Ectodermal cell (in vitro differentiated cells): ENCODE measurements at regions not wholly inside any gene's neighbourhood (a gene's known extent, or its start where the extent isn't known, plus 50 kb on each side); places are given as distances from the start of the nearest gene placed in this dataset.

Source experiments
- H3K27ac ChIP-seq: 2 replicates; pipeline ENCODE4 v1.7.0; 2013; ENCODE audit warnings: mild to moderate bottlenecking, low read depth, low read length; ENCODE audit not compliant: insufficient read depth, poor library complexity, severe bottlenecking
- H3K27me3 ChIP-seq: 2 replicates; pipeline ENCODE4 v1.7.0; 2013; ENCODE audit warnings: mild to moderate bottlenecking, low read length; ENCODE audit not compliant: insufficient read depth, control insufficient read depth, poor library complexity, severe bottlenecking
- H3K36me3 ChIP-seq: one replicate; pipeline ENCODE4 v1.7.0; 2013; ENCODE audit warnings: low read length; ENCODE audit not compliant: control insufficient read depth, insufficient read depth
- H3K4me1 ChIP-seq: one replicate; pipeline ENCODE4 v1.7.0; 2013; ENCODE audit warnings: low read length; ENCODE audit not compliant: control insufficient read depth, insufficient read depth
- H3K4me3 ChIP-seq: 2 replicates; pipeline ENCODE4 v1.7.0; 2013; ENCODE audit warnings: low read depth, low read length, control low read depth; ENCODE audit not compliant: insufficient read depth
- H3K9me3 ChIP-seq: 2 replicates; pipeline ENCODE4 v1.7.0; 2013; ENCODE audit warnings: mild to moderate bottlenecking, low read length, moderate library complexity; ENCODE audit not compliant: control insufficient read depth
- WGBS, 2 experiments: methylation state at CpG; one replicate each; pipeline ENCODE4 v1.1.7; 2013; ENCODE audit warnings: missing lambda C conversion rate in 2 of 2; 5-methylcytosine and 5-hydroxymethylcytosine counted together

GRCh38 chr2:16076911-16077310, 136.6 kb downstream of the MYCN start:
- no peak overlapping the region for H3K4me3 ChIP-seq
- no peaks in the 10 kb centered on the region for H3K9me3 ChIP-seq
- H3K27me3 ChIP-seq, result no peaks in the 10 kb centered on the region
- H3K27ac ChIP-seq, result no peak overlapping the region
- 91% methylated on average over 5 of the region's 5 CpGs for WGBS, 2 experiments
- H3K4me1 ChIP-seq, result no peaks in the 10 kb centered on the region
- no peaks in the 10 kb centered on the region for H3K36me3 ChIP-seq

GRCh38 chr2:16075045-16076012, 135.0 kb downstream of the MYCN start:
- Histone ChIP-seq H3K4me1 (peaks cover 5% of the 10 kb centered on the region), H3K4me3 (no peak overlapping the region), H3K36me3 (no peaks in the 10 kb centered on the region), H3K27me3 (no peaks in the 10 kb centered on the region), H3K27ac (no peak overlapping the region), H3K9me3 (no peaks in the 10 kb centered on the region)
- WGBS, 2 experiments, result 83 to 84% methylated on average over 8 to 9 of the region's 9 CpGs

DNA sequence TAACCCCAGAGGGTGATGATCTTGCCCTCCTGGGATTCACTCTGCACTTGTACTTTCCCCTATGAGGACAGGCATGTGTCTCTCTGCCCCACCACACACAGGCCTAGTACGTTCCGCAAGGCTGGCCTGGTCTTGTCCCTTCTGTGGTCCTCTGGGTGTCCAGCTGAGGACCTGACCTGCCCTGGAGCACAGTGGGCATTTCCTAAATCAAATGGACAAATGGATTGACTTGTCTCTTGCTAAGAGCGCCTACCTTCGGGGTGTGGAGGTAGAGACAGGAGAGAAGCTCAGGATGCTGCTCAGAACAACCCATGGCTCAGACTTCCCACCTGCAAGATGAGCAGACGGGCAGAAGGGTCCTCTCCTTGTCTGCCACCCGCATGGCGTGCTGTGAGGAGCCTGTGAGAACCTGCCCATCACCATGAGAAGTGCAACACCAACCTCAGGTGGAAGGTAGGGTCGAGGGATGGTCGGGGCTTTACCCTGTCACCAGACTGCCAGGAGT, 133.6 kb downstream of the MYCN start:
- H3K27me3 ChIP-seq, result no peaks in the 10 kb centered on the region
- no peaks in the 10 kb centered on the region for H3K36me3 ChIP-seq
- H3K27ac ChIP-seq, result no peak overlapping the region
- no peak overlapping the region for H3K4me3 ChIP-seq
- H3K4me1 ChIP-seq, result peaks cover 13% of the 10 kb centered on the region
- no peaks in the 10 kb centered on the region for H3K9me3 ChIP-seq
- 98% methylated on average over 9 of the region's 9 CpGs for WGBS, 2 experiments

DNA sequence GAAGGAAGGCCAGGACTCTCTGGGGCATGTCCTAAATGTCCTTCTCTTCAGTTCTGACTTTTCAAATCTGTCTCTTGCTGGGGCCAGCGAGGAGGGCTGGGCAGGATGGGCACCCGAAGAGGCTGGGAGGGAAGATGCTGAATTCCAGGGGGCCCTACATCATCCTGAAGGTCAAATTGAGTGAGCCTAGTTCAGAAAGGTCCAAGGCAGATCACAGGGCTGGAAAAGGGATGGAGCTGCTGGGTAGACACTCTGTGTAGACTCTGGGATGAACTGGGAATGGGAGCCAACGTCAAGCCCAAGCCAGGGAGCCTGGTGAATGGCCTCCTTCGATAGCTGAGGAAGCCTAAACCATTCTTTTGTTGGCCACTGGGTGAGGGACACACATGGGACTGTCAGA, 133.1 kb downstream of the MYCN start:
- Histone ChIP-seq H3K4me1 (peaks cover 13% of the 10 kb centered on the region), H3K9me3 (no peaks in the 10 kb centered on the region), H3K4me3 (no peak overlapping the region), H3K27me3 (no peaks in the 10 kb centered on the region), H3K27ac (no peak overlapping the region), H3K36me3 (no peaks in the 10 kb centered on the region)
- WGBS, 2 experiments, result 93 to 95% methylated on average over 4 of the region's 4 CpGs

- no peaks in the 10 kb centered on the region for H3K27me3 ChIP-seq
- 90 to 93% methylated on average over 7 of the region's 7 CpGs for WGBS, 2 experiments
- no peak overlapping the region for H3K4me3 ChIP-seq
Measured at GRCh38 chr2:16072638-16073290, 132.4 kb downstream of the MYCN start.

DNA sequence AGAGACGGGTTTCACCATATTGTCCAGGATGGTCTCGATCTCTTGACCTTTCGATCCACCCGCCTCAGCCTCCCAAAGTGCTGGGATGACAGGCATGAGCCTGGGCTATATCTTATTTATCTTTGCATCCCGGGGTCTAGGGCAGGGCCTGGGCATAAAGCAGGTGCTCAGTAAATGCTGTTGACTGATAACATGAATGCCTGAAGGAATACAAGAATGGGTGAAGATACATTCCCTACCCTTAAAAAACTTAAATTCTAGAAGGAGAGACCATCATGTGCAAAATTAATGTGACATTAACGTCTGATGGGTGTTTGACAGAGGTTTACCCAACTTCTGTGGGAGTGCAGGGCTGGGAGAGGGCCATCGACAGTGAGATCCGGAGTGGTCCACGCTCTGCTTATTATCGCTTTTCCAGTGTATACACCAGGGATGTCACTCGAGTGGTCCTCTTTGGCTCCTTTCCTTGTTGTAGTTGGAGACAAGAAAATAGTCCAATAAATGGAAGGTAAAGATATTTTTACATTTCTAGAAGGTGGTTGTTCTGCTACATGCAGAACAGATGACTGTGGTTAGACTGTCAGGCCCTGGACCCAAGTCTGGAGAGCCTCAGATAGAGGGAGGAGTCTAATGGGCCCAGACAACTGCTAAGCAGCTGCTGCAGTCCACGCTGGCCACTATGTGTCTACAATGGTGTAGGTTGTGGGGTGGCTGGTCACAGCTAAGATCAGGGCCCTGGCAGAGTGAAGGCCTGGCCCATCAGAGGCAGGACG, 131.7 kb downstream of the MYCN start:
- Histone ChIP-seq H3K27ac (no peak overlapping the region), H3K27me3 (no peaks in the 10 kb centered on the region), H3K9me3 (no peaks in the 10 kb centered on the region), H3K4me1 (peaks cover 19% of the 10 kb centered on the region), H3K4me3 (no peak overlapping the region), H3K36me3 (no peaks in the 10 kb centered on the region)
- WGBS, 2 experiments, result 94 to 96% methylated on average over 13 of the region's 13 CpGs

More at GRCh38 chr2:16072638-16073290, 132.4 kb downstream of the MYCN start:
- no peak overlapping the region for H3K27ac ChIP-seq
- H3K9me3 ChIP-seq, result no peaks in the 10 kb centered on the region
- no peaks in the 10 kb centered on the region for H3K36me3 ChIP-seq
- peaks cover 17% of the 10 kb centered on the region for H3K4me1 ChIP-seq

DNA sequence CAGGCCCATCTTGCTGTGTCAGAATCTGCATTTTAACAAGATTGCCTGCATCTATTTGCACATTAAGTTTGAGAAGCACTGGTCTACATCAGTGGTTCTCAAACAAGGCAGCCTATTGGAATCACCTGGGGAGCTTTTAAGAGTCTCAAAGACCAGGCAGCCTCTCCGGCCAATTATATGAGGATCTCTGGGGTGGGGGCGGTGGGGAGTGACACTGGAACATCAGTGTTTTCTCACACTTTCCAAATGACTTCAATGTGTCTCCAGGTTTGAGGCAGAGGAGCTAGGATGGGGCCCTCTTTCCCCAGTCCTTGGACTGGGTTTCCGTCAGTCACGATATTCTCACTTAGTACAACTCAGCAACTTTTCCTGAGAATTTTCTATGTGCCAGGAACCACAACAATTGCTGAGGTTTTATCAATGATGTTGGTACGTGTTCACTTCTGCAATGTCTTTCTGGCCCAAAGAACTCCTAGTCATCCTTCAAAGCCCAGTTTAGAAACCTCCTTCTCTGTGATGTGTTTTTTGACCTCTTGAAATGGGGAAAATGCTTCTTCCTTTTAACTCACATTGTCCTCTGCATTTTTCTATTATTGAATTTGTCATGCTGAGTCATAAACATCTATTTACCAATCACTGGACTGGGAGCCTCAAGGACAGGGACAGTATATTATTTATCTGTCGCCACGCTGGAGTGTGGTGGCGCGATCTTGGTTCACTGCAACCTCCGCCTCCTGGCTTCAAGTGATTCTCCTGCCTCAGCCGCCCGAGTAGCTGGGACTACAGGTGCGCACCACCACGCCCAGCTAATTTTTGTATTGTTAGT, 130.9 kb downstream of the MYCN start:
- WGBS, 2 experiments, result 94 to 95% methylated on average over 14 of the region's 14 CpGs
- Histone ChIP-seq H3K27me3 (no peaks in the 10 kb centered on the region), H3K9me3 (no peaks in the 10 kb centered on the region), H3K27ac (no peak overlapping the region), H3K4me3 (no peak overlapping the region), H3K36me3 (no peaks in the 10 kb centered on the region), H3K4me1 (peaks cover 19% of the 10 kb centered on the region)

DNA sequence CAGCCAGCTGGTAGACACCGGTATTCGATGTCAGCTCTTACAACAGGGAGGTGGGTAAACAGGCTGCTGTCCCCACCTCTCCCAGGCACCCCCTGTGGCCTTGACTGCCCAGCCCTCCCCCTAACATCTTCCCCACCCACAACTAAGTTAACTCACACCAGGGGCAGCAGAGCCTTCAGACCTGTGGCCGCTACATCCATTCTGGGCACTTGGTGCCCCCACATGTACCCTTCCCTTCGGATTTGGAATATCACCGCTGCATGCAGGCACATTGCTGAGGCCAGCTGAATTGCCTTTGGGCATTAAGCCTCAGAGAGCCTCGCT, 130.3 kb downstream of the MYCN start:
- Histone ChIP-seq H3K27ac (peak overlapping the region; percentile 92), H3K9me3 (no peaks in the 10 kb centered on the region), H3K36me3 (no peaks in the 10 kb centered on the region), H3K4me3 (no peak overlapping the region), H3K4me1 (peaks cover 19% of the 10 kb centered on the region), H3K27me3 (no peaks in the 10 kb centered on the region)
- 67 to 80% methylated on average over 6 of the region's 6 CpGs for WGBS, 2 experiments

DNA sequence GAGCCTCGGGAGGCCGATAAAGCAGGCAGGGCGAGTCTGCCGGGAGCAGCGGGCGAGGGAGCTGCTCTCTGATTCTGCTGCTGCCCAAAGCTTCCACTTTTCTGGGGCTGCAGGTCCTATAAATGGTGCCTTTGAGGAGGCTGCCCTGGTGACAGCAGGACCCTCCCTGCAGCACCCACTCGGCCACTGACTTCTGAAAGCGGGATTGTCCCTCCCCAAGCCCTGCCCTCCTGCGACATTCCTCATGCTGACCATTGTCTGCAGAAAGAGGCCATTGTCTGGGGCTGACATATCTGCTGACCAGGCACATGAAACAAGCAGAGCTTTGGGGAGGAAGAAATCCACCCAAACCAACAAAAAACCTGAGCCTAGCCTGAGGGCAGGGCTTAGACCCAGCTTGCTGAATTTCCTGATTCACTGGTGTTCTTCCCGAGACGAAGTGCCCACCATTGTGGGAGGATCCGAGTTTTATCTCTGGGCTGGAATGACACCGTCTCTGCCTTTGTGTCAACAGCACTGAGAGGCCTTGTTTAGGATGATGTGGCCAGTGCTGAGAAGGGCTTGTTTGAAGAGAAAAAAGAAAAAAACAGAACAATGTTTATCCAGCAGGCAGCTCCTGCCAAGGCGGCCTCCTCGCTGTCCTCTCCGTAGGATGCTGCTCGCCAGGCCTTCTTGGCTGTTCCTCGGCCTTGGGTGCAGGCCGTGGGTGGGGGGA, 129.7 kb downstream of the MYCN start:
- Histone ChIP-seq H3K4me3 (no peak overlapping the region), H3K27me3 (no peaks in the 10 kb centered on the region), H3K9me3 (no peaks in the 10 kb centered on the region), H3K27ac (peak overlapping the region; percentile 92), H3K4me1 (peaks cover 19% of the 10 kb centered on the region), H3K36me3 (no peaks in the 10 kb centered on the region)
- WGBS, 2 experiments, result 33 to 40% methylated on average over 19 of the region's 19 CpGs
